HG03565 (cell line): ENCODE measurements at regions not wholly inside any gene's neighbourhood (a gene's known extent, or its start where the extent isn't known, plus 50 kb on each side); places are given as distances from the start of the nearest gene placed in this dataset.

Experiments
- ATAC-seq: cut with Tn5 transposase; IDR thresholded peaks from one replicate; pipeline ENCODE4 v1.9.1; 2021; ENCODE audit warnings: mild to moderate bottlenecking, moderate library complexity; ENCODE audit not compliant: unreplicated experiment

GRCh38 chr1:4033713-4034112 is 133.6 kb upstream of the C1orf174 start:
- no peak for ATAC-seq

- no peak for ATAC-seq
Measured at GRCh38 chr1:4034318-4034887, 134.3 kb upstream of the C1orf174 start.

- no peak for ATAC-seq
Measured at GRCh38 chr1:4044967-4045366, 144.9 kb upstream of the C1orf174 start.

GRCh38 chr1:4045397-4046010 is 145.4 kb upstream of the C1orf174 start:
- no peak for ATAC-seq

GRCh38 chr1:4046836-4047461 is 146.9 kb upstream of the C1orf174 start:
- ATAC-seq = no peak

- ATAC-seq = no peak
Measured at GRCh38 chr1:4047666-4048065, 147.6 kb upstream of the C1orf174 start.

GRCh38 chr1:4048076-4048475 is 148.0 kb upstream of the C1orf174 start:
- no peak for ATAC-seq

- no peak for ATAC-seq
Measured at GRCh38 chr1:4048921-4049320, 148.8 kb upstream of the C1orf174 start.

GRCh38 chr1:4050998-4051397 is 150.9 kb upstream of the C1orf174 start:
- ATAC-seq = no peak

- ATAC-seq = no peak
Measured at GRCh38 chr1:4052657-4053056, 152.6 kb upstream of the C1orf174 start.

GRCh38 chr1:4053160-4053748 is 153.2 kb upstream of the C1orf174 start:
- no peak for ATAC-seq

- ATAC-seq = no peak
Measured at GRCh38 chr1:4053774-4054173, 153.7 kb upstream of the C1orf174 start.

- no peak for ATAC-seq
Measured at GRCh38 chr1:4055294-4055967, 155.4 kb upstream of the C1orf174 start.

- ATAC-seq = no peak
Measured at GRCh38 chr1:4056422-4056821, 156.3 kb upstream of the C1orf174 start.

GRCh38 chr1:4056989-4057388 is 156.9 kb upstream of the C1orf174 start:
- no peak for ATAC-seq

GRCh38 chr1:4057603-4058002 is 157.5 kb upstream of the C1orf174 start:
- no peak for ATAC-seq

GRCh38 chr1:4058122-4058521 is 158.1 kb upstream of the C1orf174 start:
- ATAC-seq = no peak

GRCh38 chr1:4058706-4059105 is 158.6 kb upstream of the C1orf174 start:
- ATAC-seq = no peak

- ATAC-seq = no peak
Measured at GRCh38 chr1:4059270-4059669, 159.2 kb upstream of the C1orf174 start.

GRCh38 chr1:4060850-4061249 is 160.8 kb upstream of the C1orf174 start:
- ATAC-seq = no peak

GRCh38 chr1:4061521-4062031 is 161.5 kb upstream of the C1orf174 start:
- ATAC-seq = no peak
